Progenitor cell of endocrine pancreas (in vitro differentiated cells): ENCODE measurements at regions not wholly inside any gene's neighbourhood (a gene's known extent, or its start where the extent isn't known, plus 50 kb on each side); places are given as distances from the start of the nearest gene placed in this dataset.
A peak's percentile ranks its signal among the peaks of the same experiment; 100 is the strongest.
"Not testable (repeated sequence)": the region's sequence is repeated elsewhere in the genome, so short reads cannot be mapped to it uniquely, and the experiment has no call there.

Experiments used
- DNase-seq: peaks from one replicate; pipeline ENCODE4 v3.0.0; 2021; ENCODE audit warnings: low spot score; ENCODE audit not compliant: unreplicated experiment
- H3K27ac Mint-ChIP-seq: 2 replicates; pipeline ENCODE4 v1.8.0; 2021; ENCODE audit warnings: mild to moderate bottlenecking, moderate library complexity, mixed read lengths
- H3K27me3 Mint-ChIP-seq: 2 replicates; pipeline ENCODE4 v1.8.0; 2021; ENCODE audit warnings: mixed read lengths
- H3K36me3 Mint-ChIP-seq: 2 replicates; pipeline ENCODE4 v1.8.0; 2022; ENCODE audit warnings: mixed read lengths; ENCODE audit not compliant: insufficient read depth
- H3K4me1 Mint-ChIP-seq: 2 replicates; pipeline ENCODE4 v1.8.0; 2021; ENCODE audit warnings: low read depth, mixed read lengths
- H3K4me3 Mint-ChIP-seq: 2 replicates; pipeline ENCODE4 v1.8.0; 2021; ENCODE audit warnings: low read depth, mild to moderate bottlenecking, moderate library complexity, mixed read lengths
- H3K9me3 Mint-ChIP-seq: 2 replicates; pipeline ENCODE4 v1.8.0; 2021; ENCODE audit warnings: low read depth, mixed read lengths
- CTCF ChIP-seq: fragments of 200-600 bp; sonication (generic); IDR thresholded peaks from one replicate; pipeline ENCODE4 v1.5.0; 2021; ENCODE audit warnings: antibody characterized with exemption, mild to moderate bottlenecking; ENCODE audit not compliant: unreplicated experiment

- Mint-ChIP-seq H3K4me1 (peaks cover 7% of the 10 kb centered on the region), H3K27ac (no peak overlapping the region), H3K4me3 (no peak overlapping the region), H3K27me3 (no peaks in the 10 kb centered on the region), H3K9me3 (peaks cover 7% of the 10 kb centered on the region), H3K36me3 (peaks cover 5% of the 10 kb centered on the region)
- no peak for DNase-seq
- TF ChIP-seq CTCF = no peak
Measured at GRCh38 chr13:50229960-50230661, 214.9 kb downstream of the KCNRG start.

GRCh38 chr13:50230662-50230978, 215.4 kb downstream of the KCNRG start:
- Mint-ChIP-seq H3K4me3 (no peak overlapping the region), H3K27me3 (no peaks in the 10 kb centered on the region), H3K9me3 (peaks cover 7% of the 10 kb centered on the region), H3K4me1 (peaks cover 8% of the 10 kb centered on the region), H3K27ac (no peak overlapping the region), H3K36me3 (peaks cover 5% of the 10 kb centered on the region)
- no peak for TF ChIP-seq CTCF
- DNase-seq = no peak

GRCh38 chr13:50233574-50233973, 218.3 kb downstream of the KCNRG start:
- peaks cover 18% of the 10 kb centered on the region for H3K4me1 Mint-ChIP-seq
- H3K36me3 Mint-ChIP-seq, H3K27ac Mint-ChIP-seq, H3K9me3 Mint-ChIP-seq, H3K4me3 Mint-ChIP-seq, H3K27me3 Mint-ChIP-seq, DNase-seq: not testable (repeated sequence)

- Mint-ChIP-seq H3K4me1 (peaks cover 18% of the 10 kb centered on the region), H3K27me3 (no peaks in the 10 kb centered on the region), H3K9me3 (peaks cover 7% of the 10 kb centered on the region), H3K4me3 (no peak overlapping the region), H3K27ac (peak overlapping the region; percentile 54), H3K36me3 (peaks cover 5% of the 10 kb centered on the region)
- TF ChIP-seq CTCF = no peak
- no peak for DNase-seq
Measured at GRCh38 chr13:50235604-50236342, 220.5 kb downstream of the KCNRG start.

GRCh38 chr13:50236898-50237318, 221.7 kb downstream of the KCNRG start:
- H3K36me3 Mint-ChIP-seq = peaks cover 5% of the 10 kb centered on the region
- H3K4me3 Mint-ChIP-seq = no peak overlapping the region
- H3K4me1 Mint-ChIP-seq = peaks cover 22% of the 10 kb centered on the region
- DNase-seq = no peak
- no peak for TF ChIP-seq CTCF
- H3K27me3 Mint-ChIP-seq = no peaks in the 10 kb centered on the region
- H3K27ac Mint-ChIP-seq = no peak overlapping the region
- H3K9me3 Mint-ChIP-seq = peaks cover 7% of the 10 kb centered on the region

- H3K9me3 Mint-ChIP-seq = no peaks in the 10 kb centered on the region
Measured at GRCh38 chr13:50238922-50239321, 223.7 kb downstream of the KCNRG start.

More at GRCh38 chr13:50238922-50239321, 223.7 kb downstream of the KCNRG start:
- Mint-ChIP-seq H3K4me1 (peaks cover 27% of the 10 kb centered on the region), H3K4me3 (no peak overlapping the region), H3K27me3 (no peaks in the 10 kb centered on the region), H3K36me3 (no peaks in the 10 kb centered on the region), H3K27ac (no peak overlapping the region)
- no peak for DNase-seq
- no peak for TF ChIP-seq CTCF
